NCI-H82 treated with DMSO at 0.1 percent for 48 hours (cell line): ENCODE measurements at regions not wholly inside any gene's neighbourhood (a gene's known extent, or its start where the extent isn't known, plus 50 kb on each side); places are given as distances from the start of the nearest gene placed in this dataset.
"Not testable (repeated sequence)": the region's sequence is repeated elsewhere in the genome, so short reads cannot be mapped to it uniquely, and the experiment has no call there.

Experiments
- DNase-seq: peaks from one replicate; lab custom pipeline; 2025; ENCODE audit not compliant: unreplicated experiment; lab: John Stamatoyannopoulos, UW

DNA sequence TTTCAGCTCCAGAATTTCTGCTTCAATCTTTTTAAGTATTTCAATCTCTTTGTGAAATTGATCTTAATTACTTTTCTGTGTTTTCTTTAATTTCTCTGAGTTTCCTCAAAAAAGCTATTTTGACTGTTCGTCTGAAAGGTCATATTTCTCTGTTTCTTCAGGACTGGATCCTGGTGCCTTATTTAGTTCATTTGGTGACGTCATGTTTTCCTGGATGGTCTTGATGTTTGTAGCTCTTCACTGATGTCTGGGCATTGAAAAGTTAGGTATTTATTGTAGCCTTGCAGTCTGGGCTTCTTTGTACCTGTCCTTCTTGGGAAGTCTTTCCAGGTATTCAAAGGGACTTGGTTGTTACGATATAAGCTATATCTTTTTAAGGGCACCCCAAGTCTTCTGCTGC lies 998.7 kb downstream of the NCAM2 start:
- DNase-seq: no peak

DNA sequence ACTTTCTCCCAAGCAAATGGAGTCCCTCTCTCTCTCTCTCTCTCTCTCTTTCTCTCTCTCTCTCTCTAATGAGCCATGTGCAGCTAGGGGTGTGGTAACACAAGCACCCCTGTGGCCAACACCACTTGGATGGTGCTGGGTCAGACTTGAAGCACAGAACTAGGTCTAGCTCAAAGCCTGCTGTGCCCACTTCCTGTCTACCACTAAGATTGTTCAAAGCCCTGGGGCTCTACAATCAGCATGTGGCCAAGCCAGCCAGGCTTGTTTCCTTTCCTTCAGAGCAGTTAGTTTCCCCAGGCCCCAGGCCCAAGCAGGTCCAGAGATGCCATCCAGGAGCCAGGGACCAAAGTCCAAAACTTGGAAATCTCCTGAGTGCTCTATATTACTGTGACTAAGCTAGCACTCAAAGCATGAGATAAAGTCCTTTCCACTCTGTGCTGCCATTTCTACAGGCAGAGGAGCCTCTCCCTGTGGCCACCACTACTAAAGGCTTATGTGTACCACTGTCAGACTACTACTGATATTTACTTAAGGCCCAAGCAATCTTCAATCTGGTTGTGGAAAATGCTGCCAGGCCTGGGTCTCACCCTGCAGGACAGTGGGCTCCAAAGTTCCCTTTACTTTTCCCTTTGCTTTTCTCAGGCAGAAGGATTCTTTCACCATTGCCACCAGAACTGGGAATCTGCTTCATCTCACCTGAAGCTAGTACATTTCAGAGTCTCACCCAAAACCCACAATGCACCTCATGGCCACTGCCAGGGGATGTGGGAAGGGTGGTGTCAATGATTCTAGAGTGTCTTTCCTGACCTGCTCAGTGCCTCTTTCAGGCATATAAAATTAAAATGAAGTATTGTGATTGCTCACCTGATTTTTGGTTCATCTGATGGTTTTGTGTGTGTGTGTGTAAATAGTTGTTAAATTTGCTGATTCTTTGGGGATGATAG lies 999.5 kb downstream of the NCAM2 start:
- DNase-seq: no peak

DNA sequence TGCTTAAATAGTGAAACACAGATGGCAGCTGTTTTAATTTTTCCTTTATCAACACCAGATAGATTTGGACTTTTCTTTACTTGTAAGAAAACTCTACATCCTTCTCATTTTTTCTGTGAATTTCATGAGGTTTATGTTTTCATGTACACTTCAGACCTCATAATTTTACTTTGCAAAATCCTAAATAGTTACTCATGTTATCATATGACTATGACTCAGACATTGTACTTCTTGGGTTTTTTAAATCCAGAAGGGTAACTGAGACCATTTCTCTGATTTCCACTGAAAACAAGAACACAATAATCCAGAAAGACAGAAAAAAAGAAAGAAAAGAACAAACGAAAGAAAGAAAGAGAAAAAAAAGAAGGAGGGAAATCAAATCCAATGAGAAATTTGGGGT lies 1021.6 kb downstream of the NCAM2 start:
- DNase-seq: no peak

DNA sequence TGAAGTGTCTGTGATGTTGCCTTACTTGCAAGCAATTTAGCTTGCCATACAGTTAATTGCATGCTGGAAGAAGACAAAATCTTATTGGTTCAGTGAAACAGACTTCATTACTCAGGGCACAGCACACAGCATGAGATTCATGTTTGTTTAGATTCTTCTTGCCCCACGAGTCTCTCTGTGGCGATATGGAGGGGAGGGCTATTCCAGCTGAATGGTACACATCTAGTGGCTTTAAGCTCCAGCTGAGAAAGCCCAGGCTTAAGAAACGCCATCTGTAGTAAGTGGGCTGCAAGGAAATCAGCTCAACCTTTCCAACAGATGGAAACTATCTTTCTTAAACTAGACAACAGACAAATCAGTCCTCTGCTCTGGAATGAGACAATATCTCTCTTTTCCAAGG lies 1022.0 kb downstream of the NCAM2 start:
- DNase-seq: peak; percentile 30

DNA sequence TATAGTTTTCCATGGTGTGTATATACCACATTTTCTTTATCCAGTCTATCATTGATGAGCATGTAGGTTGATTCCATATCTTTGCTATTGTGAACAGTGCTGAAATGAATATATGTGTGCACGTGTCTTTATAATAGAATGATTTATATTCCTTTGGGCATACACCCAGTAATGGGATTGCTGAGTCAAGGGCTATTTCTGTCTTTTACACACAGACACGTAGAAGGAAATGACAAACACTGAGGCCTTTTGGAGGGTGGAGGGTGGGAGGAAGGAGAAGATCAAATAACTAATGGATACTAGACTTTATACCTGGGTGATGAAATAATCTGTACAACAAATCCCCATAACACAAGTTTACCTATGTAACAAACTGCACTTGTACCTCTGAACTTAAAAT lies 1025.7 kb downstream of the NCAM2 start:
- not testable (repeated sequence) for DNase-seq

DNA sequence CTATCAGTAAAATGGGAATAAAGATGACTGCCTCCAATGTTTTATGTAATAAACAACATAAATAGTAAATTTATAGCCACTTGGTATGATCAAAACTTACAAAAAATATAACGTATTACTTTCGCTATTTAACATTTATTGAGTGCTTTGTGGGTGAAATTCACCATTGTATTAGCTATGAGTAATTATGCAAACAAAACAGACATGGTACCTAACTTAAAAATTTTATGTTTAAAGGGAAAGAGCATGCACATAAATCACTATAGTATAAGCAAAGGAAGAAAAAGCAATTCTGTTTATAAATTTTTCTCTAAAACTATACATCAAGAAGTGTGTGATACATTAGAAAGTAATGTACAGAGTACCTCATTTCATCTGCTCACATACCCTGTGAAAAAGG lies 1046.2 kb downstream of the NCAM2 start:
- DNase-seq: no peak

DNA sequence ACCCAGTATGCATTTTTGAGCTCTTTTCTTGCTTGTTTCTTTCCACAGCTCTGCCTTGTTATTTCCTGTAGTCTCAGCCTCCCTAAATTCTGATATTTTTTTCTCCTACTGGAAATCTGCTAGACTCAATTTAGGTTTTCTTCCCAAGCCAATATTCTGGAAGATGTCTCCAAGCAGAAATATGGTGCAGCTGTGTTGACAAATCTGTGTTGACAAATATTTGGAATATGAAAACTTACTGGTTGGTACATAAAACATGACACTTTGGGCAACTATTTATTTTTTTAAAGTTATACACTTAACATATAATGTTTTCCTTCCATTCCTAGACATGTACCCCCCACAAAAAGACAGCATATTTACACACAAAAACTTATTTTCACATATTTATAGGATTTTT lies 1048.4 kb downstream of the NCAM2 start:
- DNase-seq: no peak

DNA sequence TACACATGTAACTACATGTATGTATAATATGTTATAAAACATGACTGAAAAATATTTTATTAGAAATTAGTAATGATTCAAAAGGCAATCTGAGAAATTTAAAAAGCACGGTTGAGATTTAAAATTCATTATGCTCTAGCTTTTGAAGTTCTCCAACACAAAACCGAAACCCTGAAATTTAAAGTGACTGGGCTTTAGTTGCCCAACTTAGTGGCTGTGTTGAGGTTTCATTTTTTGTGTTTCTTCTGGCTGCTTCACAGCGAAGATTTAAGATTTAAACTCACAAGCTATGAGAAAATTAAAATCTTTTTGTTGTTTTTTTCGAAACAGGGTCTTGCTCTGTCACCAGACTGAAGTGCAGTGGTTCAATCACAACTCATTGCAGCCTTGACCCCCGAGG lies 1058.7 kb downstream of the NCAM2 start:
- no peak for DNase-seq

DNA sequence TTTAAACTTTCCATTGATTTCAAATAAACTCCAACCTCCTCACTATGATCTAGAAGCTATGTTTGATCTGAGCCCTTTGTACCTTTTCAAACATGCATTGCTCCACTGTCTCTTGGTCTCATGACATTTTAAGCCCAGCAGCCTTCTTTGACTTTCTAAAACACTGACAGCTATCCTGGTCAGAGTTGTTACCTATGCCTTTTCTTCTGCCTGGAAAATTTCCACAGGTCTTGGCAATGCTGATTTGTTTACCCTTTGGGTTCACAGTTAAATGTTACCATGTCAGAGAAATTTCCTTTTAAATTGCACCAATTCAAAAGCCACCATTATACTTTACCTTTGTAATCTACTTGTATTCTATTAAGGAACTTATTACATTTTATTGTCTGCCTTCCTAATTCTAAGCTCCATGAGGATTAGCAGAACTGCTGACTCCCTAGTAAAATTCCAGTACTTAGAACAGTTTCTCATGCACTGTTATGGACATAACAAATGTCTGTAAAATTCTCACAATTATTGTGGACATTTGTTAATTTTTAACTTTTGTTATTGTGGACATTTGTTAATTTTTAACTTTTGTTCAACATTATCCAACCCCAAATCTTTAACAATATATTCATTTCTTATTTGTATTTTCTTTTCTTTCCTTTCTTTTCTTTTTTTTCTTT lies 1064.4 kb downstream of the NCAM2 start:
- DNase-seq: no peak

DNA sequence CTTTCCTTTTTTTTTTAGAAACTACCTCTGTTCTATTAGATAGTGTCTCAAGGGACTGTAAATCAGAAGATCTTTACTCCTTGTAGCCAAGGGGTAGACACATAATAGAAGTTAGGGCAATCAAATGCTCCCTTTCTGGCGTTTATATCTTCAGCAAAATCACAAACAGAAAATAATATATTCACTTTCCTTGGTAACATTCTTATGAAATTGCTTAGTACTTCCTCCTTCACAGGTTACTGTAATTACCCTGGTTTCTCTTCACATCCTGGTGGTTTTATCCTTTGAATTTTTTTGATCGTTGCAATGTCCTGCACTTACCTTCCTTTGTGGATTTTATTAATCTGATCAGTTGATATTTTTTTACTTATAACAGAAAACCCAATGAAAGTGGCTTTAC lies 1064.9 kb downstream of the NCAM2 start:
- no peak for DNase-seq

DNA sequence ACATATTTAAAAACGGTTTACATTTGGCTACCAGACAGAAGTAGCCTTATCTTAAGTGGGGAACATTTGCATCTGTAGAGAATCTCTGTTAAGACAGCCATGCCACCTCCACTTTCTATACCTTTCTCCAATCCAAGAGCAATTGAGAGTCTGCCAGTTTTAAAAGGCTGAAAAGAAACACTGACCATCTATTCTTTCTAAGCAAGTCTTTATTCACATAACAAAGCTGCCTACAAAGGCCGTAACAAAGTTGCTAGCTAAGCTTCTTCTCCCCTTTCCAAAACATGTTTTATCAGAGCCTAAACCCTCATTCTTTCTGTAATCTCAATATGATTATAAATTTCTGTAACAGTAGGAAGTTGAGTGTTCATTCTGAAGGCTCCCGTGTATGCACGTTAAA lies 1078.3 kb downstream of the NCAM2 start:
- no peak for DNase-seq

DNA sequence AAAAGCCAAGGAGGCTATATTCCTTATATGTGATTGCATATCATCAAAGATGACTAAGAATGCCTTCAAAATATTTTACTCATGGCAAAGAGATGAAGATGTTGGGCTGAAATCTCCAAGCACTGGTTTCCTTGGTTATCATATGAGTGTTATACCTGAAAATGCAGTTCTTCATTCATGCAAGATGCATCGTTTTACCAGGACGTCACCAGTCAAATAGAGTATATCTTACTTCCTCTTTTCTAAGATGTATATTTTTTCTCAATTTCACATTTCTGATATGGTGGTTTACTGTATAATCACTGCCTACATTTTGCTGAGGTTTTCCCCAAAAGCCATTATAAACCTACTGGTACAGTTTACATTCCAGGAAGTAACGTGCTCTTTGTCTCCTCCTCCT lies 1085.7 kb downstream of the NCAM2 start:
- DNase-seq: no peak

DNA sequence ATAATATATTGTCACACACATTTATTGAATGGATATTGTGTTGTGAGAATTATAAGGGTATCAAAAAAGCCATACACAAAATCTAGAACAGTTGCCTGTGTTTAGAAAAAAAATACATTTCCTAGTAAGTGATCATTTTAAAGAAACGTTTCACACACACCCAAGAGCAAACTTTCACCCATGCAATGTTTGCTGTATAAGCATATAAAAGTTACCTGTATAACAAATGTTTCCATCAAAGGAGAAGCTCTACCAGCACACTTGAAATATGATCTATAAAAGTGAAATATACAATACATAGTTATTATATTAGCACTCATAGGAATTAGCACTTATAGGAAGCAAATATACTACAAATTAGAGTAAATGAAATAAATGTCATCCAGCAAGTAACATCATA lies 1098.1 kb downstream of the NCAM2 start:
- DNase-seq: no peak

DNA sequence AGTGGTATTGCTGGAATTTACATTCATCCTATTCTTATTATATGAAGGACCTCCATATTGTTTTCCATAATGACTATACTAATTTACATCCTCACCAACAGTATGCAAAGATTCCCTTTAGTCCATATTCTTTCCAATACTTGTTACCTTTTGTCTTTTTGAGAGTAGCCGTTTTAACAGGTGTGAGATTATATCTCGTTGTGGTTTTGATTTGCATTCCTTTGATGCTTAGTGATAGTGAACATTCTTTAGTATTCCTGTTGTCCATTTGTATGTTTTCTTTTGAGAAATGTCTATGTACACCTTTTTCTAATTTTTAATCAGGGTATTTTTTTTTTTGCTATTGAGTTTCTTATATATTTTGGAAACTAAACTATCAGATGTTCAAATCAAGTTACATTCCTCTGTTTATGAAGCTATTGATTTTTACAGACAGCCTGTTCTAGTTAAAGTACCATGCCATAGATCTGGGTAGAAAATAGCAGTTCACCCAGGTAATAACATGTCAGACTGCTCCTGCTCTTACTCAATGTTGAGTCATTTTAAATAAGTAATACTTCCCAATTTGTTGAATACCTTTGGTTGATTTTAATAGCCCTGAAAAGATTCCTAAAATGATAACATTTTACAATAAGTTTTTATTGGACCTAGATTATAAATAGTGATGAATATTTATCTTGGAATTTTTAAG lies 1108.7 kb downstream of the NCAM2 start:
- DNase-seq: no peak

DNA sequence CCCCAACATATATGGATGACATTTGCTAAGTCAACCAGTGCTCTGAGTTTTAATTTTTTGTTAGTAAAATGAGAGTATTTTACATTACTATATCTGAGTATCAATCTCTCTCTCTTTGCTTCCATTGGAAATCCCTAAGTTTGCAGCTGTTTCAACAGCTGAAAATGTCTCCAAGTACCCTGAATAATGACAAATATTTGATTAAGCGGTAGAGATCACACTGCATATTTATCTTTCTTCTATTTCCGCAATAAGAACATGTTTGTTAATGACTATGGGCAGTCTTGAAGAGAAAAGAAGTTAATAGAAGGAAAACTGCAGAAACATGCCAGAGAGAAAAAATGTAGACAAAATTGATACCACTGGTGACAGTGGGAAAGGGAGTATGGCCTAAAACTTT lies 1117.5 kb downstream of the NCAM2 start:
- DNase-seq: no peak

DNA sequence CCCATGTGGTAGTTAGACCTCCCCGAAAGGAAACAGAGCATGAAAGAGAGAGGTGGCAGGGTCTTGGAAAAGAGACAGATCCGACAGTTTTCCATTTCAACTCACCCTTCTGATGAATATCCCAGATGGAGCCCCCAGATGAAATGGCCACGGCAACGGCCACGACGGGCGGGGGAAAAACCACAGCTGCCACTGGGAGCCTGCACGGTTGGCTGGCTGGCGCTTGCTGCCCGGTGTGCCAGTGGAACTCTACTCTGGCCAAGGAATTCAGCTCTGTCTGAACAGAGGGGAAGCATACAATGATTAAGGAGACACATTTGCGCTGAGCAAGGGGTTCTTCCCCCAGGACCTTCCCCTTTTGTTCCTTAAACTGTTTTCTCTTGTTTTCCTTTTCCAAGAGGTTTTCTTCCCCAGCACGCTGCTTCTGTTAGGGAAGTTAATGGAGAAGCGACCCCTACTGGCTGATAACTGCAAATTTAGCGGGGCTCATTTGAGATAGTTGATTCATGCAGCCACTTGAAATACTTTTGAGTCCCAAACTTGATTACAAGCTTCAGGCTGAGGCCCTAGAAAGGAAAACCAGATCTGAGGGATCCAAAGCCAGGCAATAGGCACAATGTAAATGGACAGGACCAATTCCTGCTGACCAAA lies 1122.5 kb downstream of the NCAM2 start:
- peak; percentile 18 for DNase-seq

DNA sequence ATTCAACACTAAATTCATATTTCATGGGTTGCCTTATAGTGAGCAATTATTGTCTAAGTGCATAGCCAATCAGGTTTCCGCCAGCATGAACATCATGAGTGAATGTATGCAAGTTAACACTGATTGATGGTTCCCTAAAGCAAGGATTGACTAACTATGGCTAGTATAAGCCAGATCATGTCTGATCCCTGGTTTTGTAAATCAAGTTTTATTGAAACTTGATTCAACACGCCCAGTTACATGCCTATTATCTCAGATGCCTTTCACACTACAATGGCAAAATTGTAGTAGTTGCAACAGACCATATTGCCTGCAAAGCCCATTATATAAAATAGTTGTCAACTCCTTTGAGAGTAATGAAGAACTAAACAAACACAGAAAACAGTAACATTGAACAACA lies 1127.4 kb downstream of the NCAM2 start:
- DNase-seq: no peak

DNA sequence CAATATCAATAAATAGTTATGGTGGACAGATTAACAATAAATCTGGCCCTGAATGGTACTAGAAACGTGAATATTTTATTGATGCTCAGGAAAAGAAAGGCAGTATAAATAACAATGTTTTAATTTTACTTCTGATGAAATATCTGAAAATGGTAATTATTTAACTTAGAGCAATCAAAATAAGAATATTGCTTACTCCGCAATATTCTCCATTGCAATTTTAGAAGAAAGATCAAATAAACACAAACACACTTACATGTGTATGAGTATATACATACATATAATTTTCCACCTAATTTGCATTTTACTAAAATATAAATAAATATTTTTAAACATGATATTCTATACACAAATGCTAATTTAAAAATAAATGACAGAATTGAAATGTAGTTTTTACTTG lies 1130.5 kb downstream of the NCAM2 start:
- DNase-seq: no peak

DNA sequence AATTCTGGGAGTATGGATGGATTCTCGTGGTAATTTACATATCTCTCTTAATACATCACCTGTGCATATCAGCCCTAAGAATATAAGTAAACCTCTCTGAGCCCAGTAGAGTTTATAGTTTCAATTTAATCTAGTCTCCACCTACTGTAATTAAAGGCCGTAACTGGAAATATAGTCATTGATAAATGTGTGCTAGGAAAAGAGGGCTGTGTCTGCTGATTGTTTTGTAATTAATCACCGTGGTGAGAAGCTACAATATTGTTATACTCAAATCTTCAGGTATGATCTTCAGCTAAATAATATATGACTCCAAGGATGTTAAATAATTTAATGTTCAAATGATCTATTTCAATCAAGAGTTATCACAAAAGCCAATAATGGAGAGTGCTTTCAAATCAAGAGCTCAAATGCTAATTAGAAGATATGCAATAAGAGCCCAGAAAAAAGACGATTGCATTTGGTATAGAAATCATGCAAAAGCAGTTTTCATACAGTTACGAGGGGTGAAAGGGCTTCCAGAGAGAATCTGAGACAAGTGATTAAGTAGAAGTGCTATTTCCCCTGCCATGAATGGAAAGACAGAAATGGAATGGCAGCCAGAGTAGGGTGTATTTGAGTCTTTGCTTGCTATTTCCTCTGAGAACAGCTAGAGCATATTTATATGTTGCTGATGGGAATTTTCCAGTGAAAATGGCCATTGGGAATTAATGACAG lies 1134.3 kb downstream of the NCAM2 start:
- no peak for DNase-seq

DNA sequence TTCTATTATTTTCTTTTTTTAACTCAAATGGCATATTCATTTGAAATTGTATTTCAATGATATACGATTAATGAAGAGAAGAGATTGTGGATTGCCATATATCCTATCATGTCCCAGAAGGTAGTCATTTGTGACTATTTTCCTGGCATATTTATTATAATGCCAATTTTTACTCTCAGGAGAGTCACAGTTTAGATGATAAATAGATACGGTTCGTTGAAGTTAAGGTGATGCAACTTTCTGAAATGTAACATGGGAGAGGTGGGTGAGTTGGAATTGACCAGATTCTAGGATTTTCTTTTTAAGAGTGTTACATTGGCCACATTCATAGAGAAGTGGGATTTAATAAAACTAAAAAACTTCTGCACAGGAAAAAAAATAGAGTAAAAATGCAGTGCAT lies 1138.5 kb downstream of the NCAM2 start:
- no peak for DNase-seq
